ENCODE measurements at regions not wholly inside any gene's neighbourhood (a gene's known extent, or its start where the extent isn't known, plus 50 kb on each side); places are given as distances from the start of the nearest gene placed in this dataset.

DNA sequence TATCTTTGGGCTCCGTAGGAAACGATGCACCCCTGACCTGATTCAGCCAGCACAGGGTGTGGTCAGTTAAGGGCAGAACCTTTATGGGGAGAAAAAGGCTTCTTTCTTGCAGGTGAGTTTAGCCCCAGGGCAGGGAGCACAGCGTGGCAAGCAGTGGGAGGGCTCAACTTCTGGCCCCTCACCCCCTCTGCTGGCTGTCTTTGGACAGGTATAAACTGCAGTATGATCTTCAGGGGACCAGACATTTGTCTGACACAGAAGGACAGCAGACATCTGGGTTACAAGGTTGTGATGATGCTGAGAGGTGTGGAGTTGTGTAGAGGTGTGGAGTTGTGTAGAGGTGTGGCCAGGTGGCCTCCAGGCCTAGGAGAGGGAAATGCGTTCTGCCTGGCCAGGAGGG lies 324.0 kb upstream of the PLET1 start:
- H3K27me3 ChIP-seq (ENCODE audit: control insufficient read depth in 4 of 4, insufficient read depth in 4 of 4, low read length in 3 of 4), result no peaks in the 10 kb centered on the region
- 68% methylated on average over 4 of the region's 4 CpGs for WGBS
- DNase-seq (ENCODE audit: low spot score), result no peak
- H3K27ac ChIP-seq (ENCODE audit: low read depth in 1 of 2, low read length in 2 of 2), result no peak overlapping the region
- H3K4me1 ChIP-seq (ENCODE audit: control insufficient read depth in 4 of 4, insufficient read depth in 4 of 4, low read length in 3 of 4), result no peaks in the 10 kb centered on the region
- H3K36me3 ChIP-seq (ENCODE audit: control insufficient read depth in 4 of 4, insufficient read depth in 3 of 4, low read depth in 1 of 4, low read length in 3 of 4), result no peaks in the 10 kb centered on the region
- no peaks in the 10 kb centered on the region for H3K9me3 ChIP-seq (ENCODE audit: control insufficient read depth in 4 of 4, low read length in 3 of 4)
- TF ChIP-seq NR2F2 (IDR thresholded peaks at IDR 0.05) (no peak), RAD21 (IDR thresholded peaks at IDR 0.05) (peak; percentile 37 to 45)
- H3K4me3 ChIP-seq (ENCODE audit: low read depth in 1 of 3, low read length in 3 of 3), result no peak overlapping the region
- H3K9ac ChIP-seq (ENCODE audit: low read depth in 1 of 2, low read length in 2 of 2), result no peak overlapping the region

GRCh38 chr11:112587664-112588063 lies 327.0 kb upstream of the PLET1 start:
- DNase-seq (ENCODE audit: low spot score), result no peak
- no peaks in the 10 kb centered on the region for H3K4me1 ChIP-seq (ENCODE audit: control insufficient read depth in 4 of 4, insufficient read depth in 4 of 4, low read length in 3 of 4)
- no peak overlapping the region for H3K4me3 ChIP-seq (ENCODE audit: low read depth in 1 of 3, low read length in 3 of 3)
- no peak for TF ChIP-seq HNF4A (conservative IDR thresholded peaks at IDR 0.05)
- no peak for TF ChIP-seq NR2F2 (IDR thresholded peaks at IDR 0.05)
- TF ChIP-seq MAX (IDR thresholded peaks at IDR 0.05), result no peak
- TF ChIP-seq JUND (IDR thresholded peaks at IDR 0.05), result no peak
- no peak for TF ChIP-seq CTCF (IDR thresholded peaks at IDR 0.05; ENCODE audit: low read depth, low read length, missing input control)
- no peak for TF ChIP-seq TAF1 (conservative IDR thresholded peaks at IDR 0.05)
- TF ChIP-seq RAD21 (IDR thresholded peaks at IDR 0.05), result no peak
- no peak for TF ChIP-seq RXRA (IDR thresholded peaks at IDR 0.05)
- no peak for TF ChIP-seq GABPA (IDR thresholded peaks at IDR 0.05 in 1 of 2, conservative IDR thresholded peaks at IDR 0.05 in 1 of 2)
- TF ChIP-seq HNF4G (IDR thresholded peaks at IDR 0.05), result no peak
- TF ChIP-seq YY1 (IDR thresholded peaks at IDR 0.05), result no peak
- TF ChIP-seq ZBTB33 (IDR thresholded peaks at IDR 0.05), result no peak
- TF ChIP-seq FOXA1 (IDR thresholded peaks at IDR 0.05), result no peak
- TF ChIP-seq, protein P1, sequence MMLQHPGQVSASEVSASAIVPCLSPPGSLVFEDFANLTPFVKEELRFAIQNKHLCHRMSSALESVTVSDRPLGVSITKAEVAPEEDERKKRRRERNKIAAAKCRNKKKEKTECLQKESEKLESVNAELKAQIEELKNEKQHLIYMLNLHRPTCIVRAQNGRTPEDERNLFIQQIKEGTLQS (IDR thresholded peaks at IDR 0.05), result no peak
- whole genome bisulfite sequencing, result 68% methylated on average over 5 of the region's 5 CpGs
- no peaks in the 10 kb centered on the region for H3K27me3 ChIP-seq (ENCODE audit: control insufficient read depth in 4 of 4, insufficient read depth in 4 of 4, low read length in 3 of 4)
- no peaks in the 10 kb centered on the region for H3K9me3 ChIP-seq (ENCODE audit: control insufficient read depth in 4 of 4, low read length in 3 of 4)
- no peak overlapping the region for H3K27ac ChIP-seq (ENCODE audit: low read depth in 1 of 2, low read length in 2 of 2)
- H3K9ac ChIP-seq (ENCODE audit: low read depth in 1 of 2, low read length in 2 of 2), result no peak overlapping the region
- no peaks in the 10 kb centered on the region for H3K36me3 ChIP-seq (ENCODE audit: control insufficient read depth in 4 of 4, insufficient read depth in 3 of 4, low read depth in 1 of 4, low read length in 3 of 4)

DNA sequence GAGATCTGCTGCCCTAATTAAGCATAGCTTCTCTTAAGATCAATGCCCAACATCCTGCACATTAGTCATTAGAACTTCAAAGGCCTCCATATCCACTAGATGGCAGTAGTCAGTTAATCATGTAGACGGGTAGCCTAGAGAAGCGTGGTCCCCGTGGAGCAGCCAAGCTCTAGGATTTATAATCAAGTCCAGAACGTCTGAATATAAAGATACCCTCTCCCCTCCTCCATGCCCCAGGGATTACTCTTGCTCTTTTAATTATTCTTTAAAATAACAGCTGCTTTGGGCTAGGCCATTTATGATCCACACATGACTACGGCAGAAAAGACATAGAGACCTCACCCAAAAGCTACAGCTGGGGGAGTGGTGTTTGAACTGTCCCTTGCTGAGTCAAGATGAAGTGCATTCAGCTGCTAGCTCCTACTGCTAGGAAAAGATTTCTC lies 327.6 kb upstream of the PLET1 start:
- 17% methylated on average over 5 of the region's 5 CpGs for WGBS
- no peak for DNase-seq (ENCODE audit: low spot score)
- TF ChIP-seq RAD21 (IDR thresholded peaks at IDR 0.05) (peak; percentile 88 to 92), CTCF (IDR thresholded peaks at IDR 0.05; ENCODE audit: low read depth, low read length, missing input control) (peak; percentile 68), EGR1 (IDR thresholded peaks at IDR 0.05; ENCODE audit: low read depth in 2 of 2) (no peak)

More for the DNA sequence above, 327.6 kb upstream of the PLET1 start:
- Histone ChIP-seq H3K27ac (ENCODE audit: low read depth in 1 of 2, low read length in 2 of 2) (no peak overlapping the region), H3K27me3 (ENCODE audit: control insufficient read depth in 4 of 4, insufficient read depth in 4 of 4, low read length in 3 of 4) (no peaks in the 10 kb centered on the region), H3K36me3 (ENCODE audit: control insufficient read depth in 4 of 4, insufficient read depth in 3 of 4, low read depth in 1 of 4, low read length in 3 of 4) (no peaks in the 10 kb centered on the region), H3K4me1 (ENCODE audit: control insufficient read depth in 4 of 4, insufficient read depth in 4 of 4, low read length in 3 of 4) (no peaks in the 10 kb centered on the region), H3K9ac (ENCODE audit: low read depth in 1 of 2, low read length in 2 of 2) (no peak overlapping the region), H3K4me3 (ENCODE audit: low read depth in 1 of 3, low read length in 3 of 3) (no peak overlapping the region), H3K9me3 (ENCODE audit: control insufficient read depth in 4 of 4, low read length in 3 of 4) (no peaks in the 10 kb centered on the region)

Measured in liver (tissue), 8 donors.